Astrocyte (in vitro differentiated cells and primary cell): ENCODE measurements at regions not wholly inside any gene's neighbourhood (a gene's known extent, or its start where the extent isn't known, plus 50 kb on each side); places are given as distances from the start of the nearest gene placed in this dataset.

Source experiments
- EZH2 ChIP-seq: IDR thresholded peaks from 2 replicates; pipeline ENCODE4 v1.6.1; 2012; ENCODE audit warnings: mild to moderate bottlenecking, low read length, inconsistent platforms; ENCODE audit not compliant: insufficient read depth
- TF ChIP-seq, protein P1 (sequence below): IDR thresholded peaks from 2 replicates; pipeline ENCODE4 v1.5.1; 2011; ENCODE audit warnings: low read depth, mild to moderate bottlenecking, inconsistent platforms, low read length, moderate library complexity; ENCODE audit not compliant: insufficient read depth

DNA sequence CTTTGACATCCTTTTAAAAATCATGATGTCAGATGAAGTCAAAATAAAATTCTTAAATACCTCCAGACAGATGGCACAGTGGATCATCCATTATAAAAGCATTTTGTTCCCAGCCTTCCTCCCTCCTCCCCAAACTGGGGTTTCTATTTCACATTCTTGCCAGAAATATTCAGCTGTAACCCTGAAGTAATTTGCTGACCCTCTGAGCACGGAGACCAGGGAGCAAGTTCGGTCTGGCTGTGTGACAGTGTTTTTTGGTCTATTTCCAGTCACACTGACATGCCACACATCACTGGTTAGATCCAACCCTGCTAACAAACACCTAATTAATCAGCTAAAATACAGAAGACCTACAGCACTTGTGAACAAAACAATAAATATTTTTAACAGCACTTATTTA, 126.2 kb upstream of the DMRT1 start:
- TF ChIP-seq, protein P1, sequence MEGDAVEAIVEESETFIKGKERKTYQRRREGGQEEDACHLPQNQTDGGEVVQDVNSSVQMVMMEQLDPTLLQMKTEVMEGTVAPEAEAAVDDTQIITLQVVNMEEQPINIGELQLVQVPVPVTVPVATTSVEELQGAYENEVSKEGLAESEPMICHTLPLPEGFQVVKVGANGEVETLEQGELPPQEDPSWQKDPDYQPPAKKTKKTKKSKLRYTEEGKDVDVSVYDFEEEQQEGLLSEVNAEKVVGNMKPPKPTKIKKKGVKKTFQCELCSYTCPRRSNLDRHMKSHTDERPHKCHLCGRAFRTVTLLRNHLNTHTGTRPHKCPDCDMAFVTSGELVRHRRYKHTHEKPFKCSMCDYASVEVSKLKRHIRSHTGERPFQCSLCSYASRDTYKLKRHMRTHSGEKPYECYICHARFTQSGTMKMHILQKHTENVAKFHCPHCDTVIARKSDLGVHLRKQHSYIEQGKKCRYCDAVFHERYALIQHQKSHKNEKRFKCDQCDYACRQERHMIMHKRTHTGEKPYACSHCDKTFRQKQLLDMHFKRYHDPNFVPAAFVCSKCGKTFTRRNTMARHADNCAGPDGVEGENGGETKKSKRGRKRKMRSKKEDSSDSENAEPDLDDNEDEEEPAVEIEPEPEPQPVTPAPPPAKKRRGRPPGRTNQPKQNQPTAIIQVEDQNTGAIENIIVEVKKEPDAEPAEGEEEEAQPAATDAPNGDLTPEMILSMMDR: no peak
- TF ChIP-seq EZH2: no peak
